Skeletal muscle tissue (tissue), 3 donors: ENCODE measurements at regions not wholly inside any gene's neighbourhood (a gene's known extent, or its start where the extent isn't known, plus 50 kb on each side); places are given as distances from the start of the nearest gene placed in this dataset.
"Not testable (repeated sequence)": the region's sequence is repeated elsewhere in the genome, so short reads cannot be mapped to it uniquely, and the experiment has no call there.

ENCODE experiments used
- H3K27ac ChIP-seq: one replicate; pipeline ENCODE4 v1.7.0; 2013; ENCODE audit warnings: mild to moderate bottlenecking, low read depth, low read length, inconsistent platforms
- H3K27me3 ChIP-seq, 3 donors: one replicate each; pipeline ENCODE4 v1.7.0; 2013; ENCODE audit warnings: low read length in 3 of 3; ENCODE audit not compliant: control insufficient read depth in 3 of 3, insufficient read depth in 3 of 3
- H3K36me3 ChIP-seq, 3 donors: one replicate each; pipeline ENCODE4 v1.7.0; 2013; ENCODE audit warnings: low read length in 3 of 3; ENCODE audit not compliant: control insufficient read depth in 3 of 3, insufficient read depth in 3 of 3
- H3K4me1 ChIP-seq, 3 donors: one replicate each; pipeline ENCODE4 v1.7.0; 2013; ENCODE audit warnings: low read length in 3 of 3, mild to moderate bottlenecking in 3 of 3; ENCODE audit not compliant: control insufficient read depth in 3 of 3, insufficient read depth in 3 of 3
- H3K4me3 ChIP-seq, 3 donors: one replicate each; pipeline ENCODE4 v1.7.0; 2013; ENCODE audit warnings: low read length in 3 of 3
- H3K9ac ChIP-seq, 3 donors: one replicate each; pipeline ENCODE4 v1.7.0; 2013; ENCODE audit warnings: low read length in 3 of 3, mild to moderate bottlenecking in 3 of 3, moderate library complexity in 2 of 3, low read depth in 1 of 3
- H3K9me3 ChIP-seq, 3 donors: one replicate each; pipeline ENCODE4 v1.7.0; 2013; ENCODE audit warnings: low read length in 3 of 3; ENCODE audit not compliant: control insufficient read depth in 3 of 3
- donor health status: Osteomylitis.

DNA sequence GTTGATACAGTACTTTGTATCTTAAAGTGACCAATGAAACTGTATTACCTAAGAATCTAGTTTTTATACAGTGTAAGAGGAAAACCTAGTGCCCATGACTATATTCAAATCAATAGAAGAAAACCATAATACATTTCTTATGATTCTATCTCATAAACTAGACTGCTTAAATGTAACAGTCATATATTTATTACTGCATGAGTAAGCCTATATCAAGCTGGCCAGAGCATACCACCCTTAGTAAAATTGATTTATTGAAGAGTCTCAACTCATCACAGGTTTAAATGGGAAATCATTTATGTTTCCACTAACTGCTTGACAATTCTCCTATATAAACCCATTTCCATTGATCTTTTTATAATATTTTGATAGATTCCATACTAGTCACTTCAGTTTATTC is 1059.2 kb upstream of the LRRTM1 start:
- Histone ChIP-seq H3K9me3 (no peaks in the 10 kb centered on the region), H3K27ac (no peak overlapping the region)

GRCh38 chr2:81362468-81362867 is 1057.9 kb upstream of the LRRTM1 start:
- not testable (repeated sequence) for H3K36me3 ChIP-seq, H3K27me3 ChIP-seq, H3K27ac ChIP-seq, H3K4me1 ChIP-seq, H3K4me3 ChIP-seq, H3K9me3 ChIP-seq, H3K9ac ChIP-seq

More for the DNA sequence above, 1059.2 kb upstream of the LRRTM1 start:
- H3K4me1 ChIP-seq, result no peaks in the 10 kb centered on the region
- H3K27me3 ChIP-seq, result no peaks in the 10 kb centered on the region
- no peaks in the 10 kb centered on the region for H3K36me3 ChIP-seq
- H3K4me3 ChIP-seq, result no peak overlapping the region
- no peak overlapping the region for H3K9ac ChIP-seq

- H3K9me3 ChIP-seq, result peaks cover 0 to 3% (median 0%) of the 10 kb centered on the region in 3 donors
These were observed 1050.9 kb upstream of the LRRTM1 start for GRCh38 chr2:81355436-81355835.

DNA sequence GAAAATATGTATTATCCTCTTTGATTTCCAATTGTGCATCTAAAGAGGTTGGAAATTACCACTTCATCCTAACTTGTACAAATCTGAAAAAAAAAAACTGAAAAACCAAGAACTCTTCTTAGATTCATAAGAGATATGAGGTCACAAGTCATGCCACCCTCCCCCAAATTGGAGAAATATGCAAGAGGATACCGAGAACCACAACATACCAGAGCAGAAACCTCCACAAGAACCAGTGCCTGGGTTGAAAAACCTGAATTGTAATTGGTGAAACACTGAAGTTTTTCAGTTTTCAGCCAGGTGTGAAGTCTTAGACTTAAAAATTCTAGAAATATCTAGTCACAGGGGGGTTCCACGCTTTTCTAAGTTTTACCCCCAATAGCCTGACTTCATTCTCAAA is 1029.5 kb upstream of the LRRTM1 start:
- H3K27ac ChIP-seq, result no peak overlapping the region

More at GRCh38 chr2:81355436-81355835, 1050.9 kb upstream of the LRRTM1 start:
- H3K4me3 ChIP-seq, result no peak overlapping the region
- no peak overlapping the region for H3K27ac ChIP-seq
- no peaks in the 10 kb centered on the region for H3K36me3 ChIP-seq
- H3K27me3 ChIP-seq, result no peaks in the 10 kb centered on the region
- no peak overlapping the region for H3K9ac ChIP-seq
- no peaks in the 10 kb centered on the region for H3K4me1 ChIP-seq

DNA sequence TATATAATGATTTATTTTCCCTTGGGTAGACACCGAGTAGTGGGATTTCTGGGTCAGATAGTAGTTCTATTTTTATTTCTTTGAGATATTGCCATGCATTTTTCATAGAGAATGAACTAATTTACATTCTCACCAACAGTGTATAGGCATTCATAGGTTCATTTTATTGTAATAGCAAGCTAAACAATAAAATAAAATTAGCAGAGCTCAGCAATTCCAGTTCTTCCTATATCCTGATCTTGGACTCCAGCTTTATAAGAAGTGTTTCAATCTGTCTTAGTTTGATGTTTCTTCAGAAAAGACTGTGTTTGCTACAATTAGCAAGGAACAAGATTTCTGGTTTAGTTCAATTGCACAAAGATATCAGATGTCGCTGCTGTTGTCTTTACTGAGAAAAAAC is 1024.4 kb upstream of the LRRTM1 start:
- no peak overlapping the region for H3K9ac ChIP-seq
- no peak overlapping the region for H3K27ac ChIP-seq
- H3K27me3 ChIP-seq, result no peaks in the 10 kb centered on the region
- H3K4me1 ChIP-seq, result no peaks in the 10 kb centered on the region
- peaks cover 0 to 3% (median 0%) of the 10 kb centered on the region in 3 donors for H3K9me3 ChIP-seq
- no peak overlapping the region for H3K4me3 ChIP-seq
- H3K36me3 ChIP-seq, result no peaks in the 10 kb centered on the region

More for the DNA sequence above, 1029.5 kb upstream of the LRRTM1 start:
- Histone ChIP-seq H3K9me3 (no peaks in the 10 kb centered on the region), H3K4me3 (no peak overlapping the region), H3K4me1 (no peaks in the 10 kb centered on the region), H3K9ac (no peak overlapping the region), H3K36me3 (no peaks in the 10 kb centered on the region), H3K27me3 (no peaks in the 10 kb centered on the region)

DNA sequence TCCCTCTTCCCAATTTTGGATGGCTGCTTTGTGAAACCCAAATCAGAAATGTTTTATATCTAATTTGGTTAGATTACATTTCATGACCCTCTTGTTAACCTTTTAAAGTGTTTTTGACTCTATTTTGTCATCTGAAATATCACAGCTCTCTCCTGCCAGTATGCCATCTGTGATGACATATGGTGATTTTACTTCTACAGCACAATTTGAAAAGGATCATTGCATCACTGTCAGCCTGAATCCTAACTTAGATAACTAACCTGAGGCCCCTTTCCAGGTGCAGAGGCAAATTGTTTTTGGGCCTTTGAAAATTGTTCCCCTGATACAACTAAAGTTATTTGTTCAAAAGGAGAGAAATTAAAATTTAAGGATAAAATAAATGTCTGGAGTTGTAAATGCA is 1023.4 kb upstream of the LRRTM1 start:
- Histone ChIP-seq H3K36me3 (no peaks in the 10 kb centered on the region), H3K4me3 (no peak overlapping the region), H3K4me1 (no peaks in the 10 kb centered on the region), H3K9me3 (peaks cover 0 to 3% (median 0%) of the 10 kb centered on the region in 3 donors), H3K9ac (no peak overlapping the region), H3K27ac (no peak overlapping the region), H3K27me3 (no peaks in the 10 kb centered on the region)

DNA sequence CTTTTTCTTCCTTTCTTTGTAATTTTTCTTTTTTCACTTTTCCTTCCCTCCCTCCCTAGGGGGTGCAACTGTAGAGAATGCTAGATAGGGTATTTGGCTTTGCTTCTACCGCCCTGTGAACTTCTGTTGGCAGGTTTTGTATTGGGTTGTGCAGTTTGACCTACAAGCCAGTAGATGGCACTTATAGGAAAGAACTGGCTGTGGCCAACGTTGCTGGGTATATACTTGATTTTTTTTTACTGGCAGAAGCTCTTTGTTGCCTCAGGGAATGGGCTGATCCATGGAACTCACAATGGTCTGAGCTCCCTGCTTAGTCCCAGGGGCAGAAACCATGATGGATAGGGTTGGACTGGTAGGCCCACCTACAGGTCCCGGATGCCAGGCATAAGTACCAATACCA is 1019.5 kb upstream of the LRRTM1 start:
- H3K27ac ChIP-seq, result no peak overlapping the region
- H3K36me3 ChIP-seq, result no peaks in the 10 kb centered on the region
- no peaks in the 10 kb centered on the region for H3K4me1 ChIP-seq
- H3K9me3 ChIP-seq, result peaks cover 0 to 3% (median 0%) of the 10 kb centered on the region in 3 donors
- no peak overlapping the region for H3K4me3 ChIP-seq
- no peaks in the 10 kb centered on the region for H3K27me3 ChIP-seq
- H3K9ac ChIP-seq, result no peak overlapping the region

- no peaks in the 10 kb centered on the region for H3K4me1 ChIP-seq
- H3K27ac ChIP-seq, result no peak overlapping the region
- H3K27me3 ChIP-seq, result no peaks in the 10 kb centered on the region
- peaks cover 0 to 4% (median 0%) of the 10 kb centered on the region in 3 donors for H3K9me3 ChIP-seq
- H3K36me3 ChIP-seq, result no peaks in the 10 kb centered on the region
- H3K4me3 ChIP-seq, result no peak overlapping the region
- no peak overlapping the region for H3K9ac ChIP-seq
These were observed 999.7 kb upstream of the LRRTM1 start for GRCh38 chr2:81304154-81304830.

DNA sequence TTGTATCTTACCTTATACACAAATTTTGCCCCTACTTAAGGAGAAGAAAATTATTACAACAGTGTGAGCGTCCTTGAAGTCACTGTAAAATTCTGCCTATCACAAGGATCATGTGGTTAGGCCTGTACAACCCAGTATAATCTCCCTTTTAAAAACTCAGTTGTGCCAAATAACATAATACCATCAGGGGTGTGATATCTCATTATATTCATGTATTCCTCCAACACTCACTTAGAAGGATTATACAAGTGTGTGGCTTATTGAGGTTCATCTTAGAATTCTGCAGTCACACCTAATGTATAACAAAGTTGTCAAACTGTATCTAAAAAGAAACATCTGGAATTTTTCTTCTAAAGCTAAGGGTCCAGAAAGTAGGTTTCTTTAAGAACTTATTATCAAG is 998.8 kb upstream of the LRRTM1 start:
- Histone ChIP-seq H3K27ac (no peak overlapping the region), H3K9ac (no peak overlapping the region), H3K4me3 (no peak overlapping the region), H3K4me1 (no peaks in the 10 kb centered on the region), H3K27me3 (no peaks in the 10 kb centered on the region), H3K36me3 (no peaks in the 10 kb centered on the region), H3K9me3 (peaks cover 0 to 4% (median 0%) of the 10 kb centered on the region in 3 donors)

DNA sequence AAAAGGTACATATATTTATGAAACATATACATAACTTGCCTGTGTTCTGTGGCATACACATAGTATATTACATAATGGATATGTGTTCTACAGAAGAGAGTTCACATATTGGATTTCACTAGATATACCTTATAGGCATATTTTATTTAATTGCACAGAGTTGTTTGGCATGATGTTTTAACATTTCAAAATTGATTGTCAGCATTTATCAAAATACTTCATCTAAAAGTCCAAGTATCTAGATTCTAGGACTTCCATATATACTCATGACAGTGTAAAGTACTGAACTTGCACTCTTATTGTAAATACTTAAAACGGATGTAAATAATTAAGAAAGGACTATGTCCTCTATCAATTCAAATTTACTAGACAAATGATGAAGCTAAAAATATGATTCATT is 995.3 kb upstream of the LRRTM1 start:
- peaks cover 0 to 7% (median 0%) of the 10 kb centered on the region in 3 donors for H3K9me3 ChIP-seq
- H3K27ac ChIP-seq, result no peak overlapping the region
- no peak overlapping the region for H3K4me3 ChIP-seq
- H3K27me3 ChIP-seq, result no peaks in the 10 kb centered on the region
- H3K4me1 ChIP-seq, result no peaks in the 10 kb centered on the region
- no peak overlapping the region for H3K9ac ChIP-seq
- no peaks in the 10 kb centered on the region for H3K36me3 ChIP-seq
